GM12864 (cell line): ENCODE measurements at regions not wholly inside any gene's neighbourhood (a gene's known extent, or its start where the extent isn't known, plus 50 kb on each side); places are given as distances from the start of the nearest gene placed in this dataset.

Experiments
- DNase-seq: peaks from one replicate; pipeline ENCODE4 v3.0.0-alpha.2; 2011; ENCODE audit warnings: low read depth
- H3K4me3 ChIP-seq: 2 replicates; pipeline ENCODE4 v1.5.1; 2011; ENCODE audit warnings: mild to moderate bottlenecking, low read depth, low read length, control low read depth
- TF ChIP-seq, protein P1 (sequence below): IDR thresholded peaks from 2 replicates; pipeline ENCODE4 v1.5.1; 2011; ENCODE audit warnings: low read depth, mild to moderate bottlenecking, moderate library complexity, low read length, control low read depth, inconsistent platforms; ENCODE audit errors: missing control alignments

DNA sequence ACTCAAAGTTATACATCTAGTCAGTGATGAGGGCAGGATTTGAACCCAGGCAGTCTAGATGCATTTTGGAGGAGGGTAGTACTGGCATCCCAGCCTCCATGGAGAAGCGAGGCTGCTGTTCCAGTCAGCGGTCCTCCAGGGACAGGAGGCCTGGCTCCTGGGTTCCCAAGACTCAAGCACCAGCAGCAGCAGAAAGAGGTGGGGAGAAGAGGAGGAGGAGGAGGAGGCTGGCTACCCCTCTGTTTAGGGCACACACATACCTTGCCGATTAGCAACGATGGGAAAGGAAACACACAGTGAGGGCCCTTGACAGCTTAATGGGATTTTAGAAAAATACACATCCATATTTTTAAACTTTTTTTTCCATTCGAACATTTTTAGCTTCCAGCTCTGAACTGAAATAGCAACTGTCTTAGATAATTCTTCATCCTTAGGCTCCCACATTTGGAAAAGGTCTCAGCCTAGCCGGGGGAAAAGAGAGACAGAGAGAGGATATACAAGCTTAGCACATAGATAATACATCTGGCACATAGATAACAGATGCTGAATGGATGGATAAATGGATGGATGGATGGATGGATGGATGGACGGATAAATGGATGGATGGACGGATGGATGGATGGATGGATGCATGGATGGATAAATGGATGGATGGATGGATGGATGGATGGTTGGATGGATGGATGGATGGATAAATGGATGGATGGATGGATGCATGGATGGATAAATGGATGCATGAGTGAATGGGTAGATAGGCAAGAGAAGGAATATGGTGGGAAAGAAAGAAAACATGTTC lies 87.9 kb downstream of the LBH start:
- TF ChIP-seq, protein P1, sequence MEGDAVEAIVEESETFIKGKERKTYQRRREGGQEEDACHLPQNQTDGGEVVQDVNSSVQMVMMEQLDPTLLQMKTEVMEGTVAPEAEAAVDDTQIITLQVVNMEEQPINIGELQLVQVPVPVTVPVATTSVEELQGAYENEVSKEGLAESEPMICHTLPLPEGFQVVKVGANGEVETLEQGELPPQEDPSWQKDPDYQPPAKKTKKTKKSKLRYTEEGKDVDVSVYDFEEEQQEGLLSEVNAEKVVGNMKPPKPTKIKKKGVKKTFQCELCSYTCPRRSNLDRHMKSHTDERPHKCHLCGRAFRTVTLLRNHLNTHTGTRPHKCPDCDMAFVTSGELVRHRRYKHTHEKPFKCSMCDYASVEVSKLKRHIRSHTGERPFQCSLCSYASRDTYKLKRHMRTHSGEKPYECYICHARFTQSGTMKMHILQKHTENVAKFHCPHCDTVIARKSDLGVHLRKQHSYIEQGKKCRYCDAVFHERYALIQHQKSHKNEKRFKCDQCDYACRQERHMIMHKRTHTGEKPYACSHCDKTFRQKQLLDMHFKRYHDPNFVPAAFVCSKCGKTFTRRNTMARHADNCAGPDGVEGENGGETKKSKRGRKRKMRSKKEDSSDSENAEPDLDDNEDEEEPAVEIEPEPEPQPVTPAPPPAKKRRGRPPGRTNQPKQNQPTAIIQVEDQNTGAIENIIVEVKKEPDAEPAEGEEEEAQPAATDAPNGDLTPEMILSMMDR: no peak
- no peak overlapping the region for H3K4me3 ChIP-seq
- no peak for DNase-seq

DNA sequence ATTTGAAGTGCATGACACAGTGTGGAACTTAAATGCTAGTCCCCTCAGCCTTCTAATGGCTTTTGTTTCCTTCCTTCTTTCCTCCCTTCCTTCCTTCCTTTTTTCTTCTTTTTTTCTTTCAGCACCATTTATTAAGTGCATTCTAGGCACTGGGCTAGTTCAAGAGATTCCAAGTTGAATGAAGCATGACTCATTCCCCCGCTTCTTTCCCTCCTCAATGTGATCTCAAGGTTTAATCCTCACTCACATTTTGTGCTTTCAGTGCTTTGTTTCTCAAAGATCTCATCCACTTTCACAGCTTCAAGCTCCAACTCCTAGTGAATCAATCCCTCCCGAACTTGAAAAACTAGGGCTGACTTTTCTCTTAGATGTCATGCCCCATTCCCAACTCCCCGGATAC lies 90.1 kb downstream of the LBH start:
- TF ChIP-seq, protein P1: no peak
- no peak overlapping the region for H3K4me3 ChIP-seq
- DNase-seq: no peak

DNA sequence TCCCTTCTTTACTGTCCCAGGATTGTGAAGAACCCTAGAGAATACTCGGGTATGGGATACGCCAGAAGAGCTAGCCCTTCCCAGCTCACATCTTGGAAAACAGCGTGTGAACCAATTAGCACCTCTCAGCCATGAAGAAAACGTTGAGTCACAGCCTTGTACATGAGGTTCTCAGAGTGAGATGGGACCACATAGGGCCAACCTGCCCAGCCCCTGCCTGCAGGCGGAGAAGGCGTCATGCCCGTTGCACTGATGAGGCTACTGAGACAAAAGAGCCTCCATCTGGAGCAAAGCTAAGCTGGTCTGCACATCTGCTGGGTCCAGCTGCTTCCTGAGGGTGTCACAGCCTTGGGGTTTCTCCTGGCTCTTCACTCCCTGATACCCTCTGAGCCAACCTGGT lies 92.2 kb downstream of the LBH start:
- no peak for DNase-seq
- TF ChIP-seq, protein P1: no peak
- no peak overlapping the region for H3K4me3 ChIP-seq

DNA sequence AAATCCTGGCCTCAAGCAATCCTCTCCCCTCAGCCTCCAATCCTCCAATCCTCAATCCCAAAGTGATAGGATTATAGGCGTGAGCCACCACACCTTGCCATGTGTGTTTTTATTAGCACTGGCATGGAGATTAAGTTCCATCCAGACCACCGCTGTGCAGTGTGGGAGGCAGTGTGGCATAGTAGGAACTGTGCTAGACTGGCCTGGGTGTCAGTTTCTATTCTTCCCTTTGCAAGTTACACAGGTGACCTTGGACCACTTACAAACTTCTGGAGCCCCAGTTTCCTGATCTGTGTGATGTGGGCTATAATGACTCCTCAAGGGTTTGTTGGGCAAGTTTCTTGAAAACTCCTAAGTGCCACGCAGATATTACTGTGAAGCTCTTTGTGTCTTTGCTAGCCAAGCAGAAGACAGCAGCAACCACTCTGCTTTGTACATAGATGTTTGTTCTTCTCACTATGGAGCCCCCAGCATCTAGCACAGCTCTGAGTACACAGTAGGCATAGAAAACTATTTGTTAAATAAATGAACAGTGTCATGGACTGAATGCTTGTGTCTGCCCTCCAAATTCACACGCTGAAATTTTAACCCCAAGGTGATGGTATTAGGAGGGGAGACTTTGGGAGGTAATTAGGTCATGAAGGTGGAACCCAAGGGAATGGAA lies 93.0 kb downstream of the LBH start:
- TF ChIP-seq, protein P1: no peak
- DNase-seq: no peak
- H3K4me3 ChIP-seq: no peak overlapping the region

DNA sequence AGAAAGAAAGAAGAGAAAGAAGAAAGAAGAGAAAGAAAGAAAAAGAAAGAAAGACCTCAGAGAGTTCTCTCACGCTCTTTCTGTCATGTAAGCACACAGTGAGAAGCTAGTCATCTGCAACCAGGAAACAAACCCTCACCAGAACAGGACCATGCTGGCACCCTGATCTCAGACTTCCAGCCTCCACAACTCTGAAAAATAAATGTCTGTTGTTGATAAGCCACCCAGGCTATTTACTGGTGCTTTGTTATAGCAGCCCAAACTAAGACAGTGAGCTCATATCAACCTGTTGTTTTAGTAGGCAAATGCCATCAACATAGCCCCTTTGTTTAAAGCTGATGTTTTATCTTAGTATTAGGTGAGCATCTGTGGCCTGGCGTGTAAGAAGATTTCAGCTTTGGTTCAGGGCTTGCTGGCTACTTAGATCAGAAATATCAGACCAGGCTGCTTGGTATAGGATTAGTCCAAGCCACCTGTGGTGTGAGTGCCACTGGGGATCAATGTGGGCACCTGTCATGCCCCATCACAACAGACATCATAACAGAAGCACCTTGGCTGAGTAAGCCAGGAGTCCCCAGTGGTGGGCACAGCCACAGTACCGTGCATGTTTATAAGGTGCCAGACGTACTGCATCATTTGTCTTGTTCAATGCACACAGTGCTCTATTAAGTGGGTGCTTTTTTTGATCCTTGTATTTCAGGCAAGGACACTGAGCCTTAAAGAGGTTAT lies 94.4 kb downstream of the LBH start:
- TF ChIP-seq, protein P1: no peak
- no peak for DNase-seq
- no peak overlapping the region for H3K4me3 ChIP-seq

DNA sequence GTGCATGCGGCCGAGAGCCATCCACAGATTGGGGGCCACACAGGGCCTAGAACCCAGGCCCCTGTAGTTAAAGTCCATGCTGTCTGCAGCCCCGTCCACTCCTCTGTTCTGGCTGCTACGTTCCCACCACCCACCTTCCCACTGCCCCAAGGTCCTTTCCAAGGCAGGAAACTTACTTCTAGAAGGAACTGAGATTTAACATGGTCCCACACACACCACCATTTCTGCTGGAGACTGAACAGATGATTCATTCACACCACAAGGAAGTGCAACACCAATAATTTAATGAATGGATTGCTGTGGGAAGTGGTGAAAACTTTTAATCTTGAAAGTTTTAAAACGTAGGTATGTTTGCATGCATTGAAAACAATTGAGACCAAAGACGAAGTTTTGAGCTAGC lies 95.2 kb downstream of the LBH start:
- TF ChIP-seq, protein P1: no peak
- DNase-seq: no peak
- H3K4me3 ChIP-seq: no peak overlapping the region
